ENCODE measurements at regions not wholly inside any gene's neighbourhood (a gene's known extent, or its start where the extent isn't known, plus 50 kb on each side); places are given as distances from the start of the nearest gene placed in this dataset.

GRCh38 chr13:24931450-24932251 lies 164.3 kb upstream of the PABPC3 start:
- no peak for TF ChIP-seq CTCF (IDR thresholded peaks at IDR 0.05)
- no peak for TF ChIP-seq POLR2AphosphoS5 (IDR thresholded peaks at IDR 0.05)
- TF ChIP-seq POLR2A (IDR thresholded peaks at IDR 0.05): no peak

All from suprapubic skin (tissue), 4 donors.